OCI-LY7 (cell line): ENCODE measurements at regions not wholly inside any gene's neighbourhood (a gene's known extent, or its start where the extent isn't known, plus 50 kb on each side); places are given as distances from the start of the nearest gene placed in this dataset.
A peak's percentile ranks its signal among the peaks of the same experiment; 100 is the strongest.

Experiments
- BruUV-seq: library from RNA; stranded (reverse); fragments of 400-500 nt; replicated peaks from 2 replicates; lab custom pipeline; 2021; lab: Mats Ljungman, UMichigan
- CTCF ChIA-PET: fragments of 300-600 bp; sonication (Branson Sonifier 250); formaldehyde crosslinking; loops from one replicate; lab custom pipeline; 2022; ENCODE audit warnings: antibody characterized with exemption; ENCODE audit not compliant: unreplicated experiment; lab: Charles Lee
- POLR2A ChIA-PET: fragments of 300-600 bp; sonication (Branson Sonifier 250); formaldehyde crosslinking; loops from one replicate; lab custom pipeline; 2022; ENCODE audit warnings: antibody characterized with exemption; lab: Charles Lee
- DNase-seq: peaks from one replicate; pipeline ENCODE4 v3.0.0-alpha.2; 2015; ENCODE audit warnings: low spot score
- H2AFZ ChIP-seq: fragments of 200-600 bp; sonication (generic), shearing (Covaris generic); 2 replicates; pipeline ENCODE4 v1.6.1; 2014; ENCODE audit warnings: mild to moderate bottlenecking, antibody characterized with exemption, low read length, moderate library complexity
- H3K27ac ChIP-seq: fragments of 200-600 bp; sonication (generic); 2 replicates; pipeline ENCODE4 v1.5.1; 2014; ENCODE audit warnings: mixed run types, low read depth, mild to moderate bottlenecking, moderate library complexity, low read length, inconsistent platforms; ENCODE audit not compliant: poor library complexity, severe bottlenecking
- H3K36me3 ChIP-seq: fragments of 200-600 bp; sonication (generic); 2 replicates; pipeline ENCODE4 v1.6.1; 2014; ENCODE audit warnings: mild to moderate bottlenecking, antibody characterized with exemption, low read length, moderate library complexity, mixed read lengths; ENCODE audit not compliant: insufficient read depth
- H3K4me1 ChIP-seq: fragments of 200-600 bp; sonication (generic); 2 replicates; pipeline ENCODE4 v1.5.1; 2014; ENCODE audit warnings: mild to moderate bottlenecking, low read length; ENCODE audit not compliant: insufficient read depth, poor library complexity, severe bottlenecking
- H3K4me2 ChIP-seq: fragments of 200-600 bp; sonication (generic); 2 replicates; pipeline ENCODE4 v1.6.1; 2014; ENCODE audit warnings: mild to moderate bottlenecking, low read length
- H3K4me3 ChIP-seq: fragments of 200-600 bp; sonication (generic); 2 replicates; pipeline ENCODE4 v1.5.1; 2014; ENCODE audit warnings: mild to moderate bottlenecking, low read depth, low read length; ENCODE audit not compliant: poor library complexity, severe bottlenecking
- H3K79me2 ChIP-seq: fragments of 200-600 bp; sonication (generic); 2 replicates; pipeline ENCODE4 v1.6.1; 2016; ENCODE audit warnings: low read depth, mild to moderate bottlenecking, low read length, moderate library complexity, mixed read lengths; ENCODE audit not compliant: insufficient read depth
- H3K9me2 ChIP-seq: fragments of 200-600 bp; sonication (generic); 2 replicates; pipeline ENCODE4 v1.6.1; 2016; ENCODE audit warnings: mild to moderate bottlenecking, low read length, mixed read lengths; ENCODE audit not compliant: insufficient read depth
- H3K9me3 ChIP-seq: fragments of 200-600 bp; sonication (generic); 2 replicates; pipeline ENCODE4 v1.6.1; 2014; ENCODE audit warnings: mild to moderate bottlenecking, mixed run types, low read length, mixed read lengths
- H4K20me1 ChIP-seq: fragments of 200-600 bp; sonication (generic); 2 replicates; pipeline ENCODE4 v1.6.1; 2014; ENCODE audit warnings: mild to moderate bottlenecking, antibody characterized with exemption, low read length, moderate library complexity, mixed read lengths; ENCODE audit not compliant: insufficient read depth
- CTCF ChIP-seq: fragments of 200-600 bp; sonication (generic); conservative IDR thresholded peaks from 2 replicates; pipeline ENCODE4 v1.5.1; 2014; ENCODE audit warnings: mild to moderate bottlenecking, antibody characterized with exemption, low read length, moderate library complexity, mixed read lengths
- EZH2phosphoT487 ChIP-seq: fragments of 200-600 bp; sonication (generic); IDR thresholded peaks from 2 replicates; pipeline ENCODE4 v1.6.1; 2018; ENCODE audit warnings: low read depth, borderline replicate concordance, mild to moderate bottlenecking, mixed run types, antibody characterized with exemption, low read length, moderate library complexity, mixed read lengths
- intact Hi-C: fragments of 100-400 bp; cut with micrococcal nuclease; formaldehyde crosslinking; loops from one replicate; pipeline ENCODE4 v1.10.0; 2022; ENCODE audit not compliant: unreplicated experiment

DNA sequence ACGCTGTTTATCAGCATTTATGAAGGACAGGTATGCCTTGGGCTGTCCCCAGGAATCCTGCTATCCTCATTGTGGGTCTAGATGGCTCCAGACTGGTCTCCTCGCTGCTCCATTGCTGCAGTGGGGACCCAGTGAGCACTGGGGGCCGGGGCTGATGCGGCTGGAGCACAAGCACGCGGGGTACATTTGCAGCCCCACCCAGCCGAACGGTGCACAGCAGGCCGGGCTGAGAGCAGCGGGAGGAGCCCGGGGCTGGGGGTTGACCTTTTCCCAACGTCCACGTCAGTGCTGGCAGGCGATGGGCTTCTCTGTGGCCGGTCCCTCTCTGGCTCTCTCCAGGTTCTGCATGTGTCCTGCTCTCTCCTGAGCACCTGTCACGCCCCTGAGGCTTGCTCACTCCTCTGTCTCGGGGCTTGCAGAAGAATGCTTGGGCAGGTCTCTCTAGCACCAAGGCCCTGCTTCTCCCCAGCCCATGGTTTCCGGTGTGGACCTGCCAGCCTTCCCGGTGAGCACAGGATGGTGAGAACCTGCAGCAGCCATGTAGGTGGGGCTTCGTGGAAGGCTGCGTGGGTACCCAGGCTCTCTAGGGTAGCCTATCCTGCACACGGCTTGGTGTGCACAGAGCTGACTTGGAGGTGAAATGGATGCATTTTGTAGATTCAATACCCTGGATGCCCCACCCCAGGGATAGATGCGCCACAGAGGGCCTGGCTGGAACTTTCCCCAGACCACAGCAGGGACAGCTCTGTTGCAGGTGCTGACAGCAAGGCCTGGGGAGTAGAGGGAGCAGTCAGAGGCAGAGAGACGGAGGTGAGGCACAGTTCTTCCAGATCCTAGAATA is 89.1 kb upstream of the ADRA2C start:
- Histone ChIP-seq H3K27ac (peak overlapping the region; percentile 95), H3K4me1 (peaks cover 46% of the 10 kb centered on the region), H3K79me2 (no peaks in the 10 kb centered on the region), H3K9me2 (no peaks in the 10 kb centered on the region), H3K4me2 (no peak overlapping the region), H3K36me3 (no peaks in the 10 kb centered on the region), H3K4me3 (no peak overlapping the region), H4K20me1 (no peaks in the 10 kb centered on the region), H3K9me3 (0 out of 2 replicates have a peak, but pooled peaks cover 5% of the 10 kb centered on the region), H2AFZ (no peak overlapping the region)
- intact Hi-C loops = no loop called here
- ChIA-PET POLR2A (no interaction called here), CTCF (interaction anchor here (0.7 kb wide), 1 partner anchor 193 kb away, joined by 4 read pairs; no protein-coding TSS in a partner anchor)
- BruUV-seq = no TSS peak
- DNase-seq = no peak
- TF ChIP-seq CTCF = no peak
- TF ChIP-seq EZH2phosphoT487 = no peak

- CTCF ChIA-PET = no interaction called here
These were observed 90.0 kb upstream of the ADRA2C start for GRCh38 chr4:3676196-3676595.

More at GRCh38 chr4:3676196-3676595, 90.0 kb upstream of the ADRA2C start:
- H3K4me2 ChIP-seq = no peak overlapping the region
- no peaks in the 10 kb centered on the region for H3K36me3 ChIP-seq
- POLR2A ChIA-PET = no interaction called here
- no peak overlapping the region for H2AFZ ChIP-seq
- intact Hi-C loops = no loop called here
- peaks cover 46% of the 10 kb centered on the region for H3K4me1 ChIP-seq
- TF ChIP-seq EZH2phosphoT487 (no peak), CTCF (no peak)
- H4K20me1 ChIP-seq = no peaks in the 10 kb centered on the region
- no peaks in the 10 kb centered on the region for H3K9me2 ChIP-seq
- no peak overlapping the region for H3K27ac ChIP-seq
- no TSS peak for BruUV-seq
- H3K79me2 ChIP-seq = no peaks in the 10 kb centered on the region
- DNase-seq = no peak
- no peak overlapping the region for H3K4me3 ChIP-seq
- H3K9me3 ChIP-seq = 0 out of 2 replicates have a peak, but pooled peaks cover 6% of the 10 kb centered on the region
